ENCODE measurements at regions not wholly inside any gene's neighbourhood (a gene's known extent, or its start where the extent isn't known, plus 50 kb on each side); places are given as distances from the start of the nearest gene placed in this dataset.
A peak's percentile ranks its signal among the peaks of the same experiment; 100 is the strongest.

DNA sequence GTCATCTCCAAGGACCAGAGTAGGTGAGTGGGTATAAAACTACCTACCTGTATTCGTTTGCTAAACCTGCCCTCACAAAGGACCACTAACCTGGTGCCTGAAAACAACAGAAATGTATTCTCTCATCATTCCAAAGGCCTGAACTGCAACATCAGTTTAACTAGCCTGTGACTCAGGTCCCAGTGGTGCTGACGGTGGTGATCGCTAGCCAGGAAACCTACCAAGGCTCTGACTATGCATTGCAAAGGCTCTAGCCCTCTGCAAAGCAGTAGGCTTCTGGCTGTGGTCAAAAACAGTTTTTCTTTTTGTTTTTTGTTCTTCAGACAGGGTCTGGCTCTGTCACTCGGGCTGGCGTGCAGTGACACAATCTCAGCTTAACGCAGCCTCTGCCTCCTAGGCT, 107.5 kb downstream of the NPTX2 start:
- no peaks in the 10 kb centered on the region for H3K9me3 ChIP-seq (ENCODE audit: low read length)
- H3K9me2 ChIP-seq (replicated peaks; ENCODE audit: low read length): no peaks in the 10 kb centered on the region
- no peak overlapping the region for H3K27ac ChIP-seq (ENCODE audit: low read length)
- no peak overlapping the region for H3K4me2 ChIP-seq (ENCODE audit: low read length)
- no peak overlapping the region for H3K4me3 ChIP-seq (ENCODE audit: low read length)
- H3K36me3 ChIP-seq (ENCODE audit: low read depth, low read length): no peaks in the 10 kb centered on the region
- POLR2A ChIA-PET (ENCODE audit: unreplicated experiment): no interaction called here
- TF ChIP-seq EZH2 (IDR thresholded peaks at IDR 0.05; ENCODE audit: low read length, unreplicated experiment) (no peak), EZH2phosphoT487 (IDR thresholded peaks at IDR 0.05; ENCODE audit: borderline replicate concordance, low read length) (no peak)
- TF ChIP-seq, protein P1, sequence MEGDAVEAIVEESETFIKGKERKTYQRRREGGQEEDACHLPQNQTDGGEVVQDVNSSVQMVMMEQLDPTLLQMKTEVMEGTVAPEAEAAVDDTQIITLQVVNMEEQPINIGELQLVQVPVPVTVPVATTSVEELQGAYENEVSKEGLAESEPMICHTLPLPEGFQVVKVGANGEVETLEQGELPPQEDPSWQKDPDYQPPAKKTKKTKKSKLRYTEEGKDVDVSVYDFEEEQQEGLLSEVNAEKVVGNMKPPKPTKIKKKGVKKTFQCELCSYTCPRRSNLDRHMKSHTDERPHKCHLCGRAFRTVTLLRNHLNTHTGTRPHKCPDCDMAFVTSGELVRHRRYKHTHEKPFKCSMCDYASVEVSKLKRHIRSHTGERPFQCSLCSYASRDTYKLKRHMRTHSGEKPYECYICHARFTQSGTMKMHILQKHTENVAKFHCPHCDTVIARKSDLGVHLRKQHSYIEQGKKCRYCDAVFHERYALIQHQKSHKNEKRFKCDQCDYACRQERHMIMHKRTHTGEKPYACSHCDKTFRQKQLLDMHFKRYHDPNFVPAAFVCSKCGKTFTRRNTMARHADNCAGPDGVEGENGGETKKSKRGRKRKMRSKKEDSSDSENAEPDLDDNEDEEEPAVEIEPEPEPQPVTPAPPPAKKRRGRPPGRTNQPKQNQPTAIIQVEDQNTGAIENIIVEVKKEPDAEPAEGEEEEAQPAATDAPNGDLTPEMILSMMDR (conservative IDR thresholded peaks at IDR 0.05; ENCODE audit: low read depth, low read length): no peak
- no peaks in the 10 kb centered on the region for H3K79me2 ChIP-seq (ENCODE audit: low read length)
- no TSS peak for BruUV-seq (replicated peaks)
- H3K9ac ChIP-seq (ENCODE audit: low read length): no peak overlapping the region
- intact Hi-C loops (cut with micrococcal nuclease): no loop called here
- H3F3A ChIP-seq (ENCODE audit: low read length, unreplicated experiment): no peaks in the 10 kb centered on the region
- no peak overlapping the region for H2AFZ ChIP-seq (ENCODE audit: low read length)
- no peaks in the 10 kb centered on the region for H3K4me1 ChIP-seq (ENCODE audit: insufficient read depth, low read length)
- peak; percentile 30 for DNase-seq
- CTCF ChIA-PET: no interaction called here
- peaks cover 11% of the 10 kb centered on the region; the same call in 1 of the 2 replicates for H3K27me3 ChIP-seq (ENCODE audit: low read length)
- no peaks in the 10 kb centered on the region for H4K20me1 ChIP-seq (ENCODE audit: low read length)
- peak; percentile 60; the same call in 1 of the 2 replicates for ATAC-seq

DNA sequence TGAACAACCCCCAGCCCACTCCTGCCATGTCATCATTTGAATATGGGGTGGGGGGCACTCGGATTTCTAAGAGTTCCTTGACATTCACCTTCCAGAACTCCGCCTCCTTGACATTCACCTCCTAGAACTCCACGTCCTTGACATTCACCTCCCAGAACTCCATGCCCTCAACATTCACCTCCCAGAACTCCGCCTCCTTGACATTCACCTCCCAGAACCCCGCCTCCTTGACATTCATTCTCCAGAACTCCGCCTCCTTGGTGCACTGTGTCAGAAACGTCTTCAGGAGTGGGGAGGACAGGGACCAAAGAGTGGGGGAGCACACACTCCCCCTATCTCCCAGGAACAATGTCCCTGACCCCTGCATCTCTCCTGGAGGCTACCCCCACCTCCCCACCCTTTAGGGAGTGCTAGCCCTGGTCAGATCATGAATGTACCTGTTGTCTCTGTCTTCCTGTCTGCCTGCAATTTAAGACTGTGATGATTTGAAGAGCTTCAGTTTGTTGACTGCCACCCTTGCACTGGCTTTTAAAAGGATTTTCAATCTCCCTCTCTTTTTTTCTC, 110.1 kb downstream of the NPTX2 start:
- no peak overlapping the region for H3K9ac ChIP-seq (ENCODE audit: low read length)
- H3K79me2 ChIP-seq (ENCODE audit: low read length): no peaks in the 10 kb centered on the region
- H3K9me3 ChIP-seq (ENCODE audit: low read length): no peaks in the 10 kb centered on the region
- H3K27me3 ChIP-seq (ENCODE audit: low read length): peaks cover 17% of the 10 kb centered on the region
- intact Hi-C loops (cut with micrococcal nuclease): no loop called here
- H4K20me1 ChIP-seq (ENCODE audit: low read length): no peaks in the 10 kb centered on the region
- H2AFZ ChIP-seq (ENCODE audit: low read length): no peak overlapping the region
- H3K27ac ChIP-seq (ENCODE audit: low read length): no peak overlapping the region
- H3K36me3 ChIP-seq (ENCODE audit: low read depth, low read length): no peaks in the 10 kb centered on the region
- no peaks in the 10 kb centered on the region for H3K4me1 ChIP-seq (ENCODE audit: insufficient read depth, low read length)
- ATAC-seq (no peak), DNase-seq (no peak)
- CTCF ChIA-PET: no interaction called here
- TF ChIP-seq, protein P1 (conservative IDR thresholded peaks at IDR 0.05; ENCODE audit: low read depth, low read length): no peak
- no peak for TF ChIP-seq EZH2phosphoT487 (IDR thresholded peaks at IDR 0.05; ENCODE audit: borderline replicate concordance, low read length)
- no peak for TF ChIP-seq EZH2 (IDR thresholded peaks at IDR 0.05; ENCODE audit: low read length, unreplicated experiment)
- no peaks in the 10 kb centered on the region for H3K9me2 ChIP-seq (replicated peaks; ENCODE audit: low read length)
- H3K4me2 ChIP-seq (ENCODE audit: low read length): no peak overlapping the region
- POLR2A ChIA-PET (ENCODE audit: unreplicated experiment): no interaction called here
- no TSS peak for BruUV-seq (replicated peaks)
- H3F3A ChIP-seq (ENCODE audit: low read length, unreplicated experiment): no peaks in the 10 kb centered on the region
- H3K4me3 ChIP-seq (ENCODE audit: low read length): no peak overlapping the region

DNA sequence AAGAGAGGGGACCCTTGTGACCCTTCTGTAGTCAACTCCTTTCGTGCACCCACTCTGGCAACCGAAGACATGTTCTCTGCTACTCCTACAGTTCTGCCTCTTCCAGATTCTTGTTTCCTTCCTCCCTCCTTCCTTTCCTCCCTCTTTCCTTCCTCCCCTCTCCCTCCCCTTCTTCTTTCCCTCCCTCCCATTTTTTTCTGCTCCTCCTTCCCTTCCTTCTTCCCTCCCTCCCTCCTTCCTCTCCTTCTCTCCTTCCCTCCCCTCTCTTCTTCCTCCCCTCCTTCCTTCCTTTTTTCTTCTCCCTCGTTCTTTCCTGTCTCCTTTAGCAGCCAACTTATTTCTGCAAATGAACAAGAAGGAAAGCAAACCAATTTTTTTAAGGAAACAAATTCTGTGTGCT, 111.5 kb downstream of the NPTX2 start:
- Histone ChIP-seq H3K36me3 (ENCODE audit: low read depth, low read length) (no peaks in the 10 kb centered on the region), H3K9me3 (ENCODE audit: low read length) (no peaks in the 10 kb centered on the region), H4K20me1 (ENCODE audit: low read length) (no peaks in the 10 kb centered on the region), H2AFZ (ENCODE audit: low read length) (no peak overlapping the region), H3K9me2 (replicated peaks; ENCODE audit: low read length) (no peaks in the 10 kb centered on the region), H3F3A (ENCODE audit: low read length, unreplicated experiment) (no peaks in the 10 kb centered on the region), H3K27ac (ENCODE audit: low read length) (no peak overlapping the region), H3K4me1 (ENCODE audit: insufficient read depth, low read length) (no peaks in the 10 kb centered on the region), H3K4me2 (ENCODE audit: low read length) (no peak overlapping the region), H3K79me2 (ENCODE audit: low read length) (no peaks in the 10 kb centered on the region), H3K9ac (ENCODE audit: low read length) (no peak overlapping the region), H3K4me3 (ENCODE audit: low read length) (no peak overlapping the region), H3K27me3 (ENCODE audit: low read length) (peaks cover 17% of the 10 kb centered on the region)
- ChIA-PET POLR2A (ENCODE audit: unreplicated experiment) (no interaction called here), CTCF (interaction anchor here (0.7 kb wide), 1 partner anchor 1057 kb away, joined by 7 read pairs; no protein-coding TSS in a partner anchor)
- DNase-seq (no peak), ATAC-seq (no peak)
- BruUV-seq (replicated peaks): no TSS peak
- TF ChIP-seq, protein P1 (conservative IDR thresholded peaks at IDR 0.05; ENCODE audit: low read depth, low read length): no peak
- TF ChIP-seq EZH2phosphoT487 (IDR thresholded peaks at IDR 0.05; ENCODE audit: borderline replicate concordance, low read length) (no peak), EZH2 (IDR thresholded peaks at IDR 0.05; ENCODE audit: low read length, unreplicated experiment) (no peak)
- intact Hi-C loops (cut with micrococcal nuclease): no loop called here

All from PC-3 (cell line).